Stimulated activated CD4-positive, alpha-beta T cell treated with anti-CD3 and anti-CD28 coated beads, TNF-alpha, amount 100 ng/mL, for 4 hours (primary cell): ENCODE measurements at regions not wholly inside any gene's neighbourhood (a gene's known extent, or its start where the extent isn't known, plus 50 kb on each side); places are given as distances from the start of the nearest gene placed in this dataset.
"Not testable (repeated sequence)": the region's sequence is repeated elsewhere in the genome, so short reads cannot be mapped to it uniquely, and the experiment has no call there.

Source experiments
- DNase-seq, 3 experiments: peaks; one replicate each; pipeline ENCODE4 v3.0.0-alpha.2; 2020; ENCODE audit warnings: low read depth in 3 of 3

- no peak for DNase-seq
Observed at GRCh38 chr10:21057436-21057835, 160.3 kb upstream of the NEBL start.

GRCh38 chr10:21056461-21056860 is 159.3 kb upstream of the NEBL start:
- DNase-seq, result no peak

GRCh38 chr10:21055339-21056135 is 158.4 kb upstream of the NEBL start:
- DNase-seq, result no peak

GRCh38 chr10:21053953-21054690 is 157.0 kb upstream of the NEBL start:
- DNase-seq, result no peak

- DNase-seq, result no peak
Observed at GRCh38 chr10:21052709-21053104, 155.6 kb upstream of the NEBL start.

GRCh38 chr10:21052072-21052708 is 155.1 kb upstream of the NEBL start:
- no peak for DNase-seq

- DNase-seq, result no peak
Observed at GRCh38 chr10:21049482-21049881, 152.4 kb upstream of the NEBL start.

- DNase-seq, result no peak
Observed at GRCh38 chr10:21048068-21048467, 151.0 kb upstream of the NEBL start.

- no peak for DNase-seq
Observed at GRCh38 chr10:21047511-21047910, 150.4 kb upstream of the NEBL start.

- no peak for DNase-seq
Observed at GRCh38 chr10:21047096-21047495, 150.0 kb upstream of the NEBL start.

GRCh38 chr10:21043044-21043443 is 145.9 kb upstream of the NEBL start:
- DNase-seq, result no peak

GRCh38 chr10:21042536-21042935 is 145.4 kb upstream of the NEBL start:
- no peak for DNase-seq

GRCh38 chr10:21041763-21042458 is 144.8 kb upstream of the NEBL start:
- DNase-seq, result no peak

- no peak for DNase-seq
Observed at GRCh38 chr10:21039721-21040120, 142.6 kb upstream of the NEBL start.

GRCh38 chr10:21036757-21037156 is 139.6 kb upstream of the NEBL start:
- DNase-seq, result no peak

GRCh38 chr10:21034770-21035169 is 137.7 kb upstream of the NEBL start:
- DNase-seq, result not testable (repeated sequence)

- no peak for DNase-seq
Observed at GRCh38 chr10:21034241-21034640, 137.1 kb upstream of the NEBL start.

- DNase-seq, result no peak
Observed at GRCh38 chr10:21032587-21033319, 135.6 kb upstream of the NEBL start.

- no peak for DNase-seq
Observed at GRCh38 chr10:21031232-21031795, 134.2 kb upstream of the NEBL start.

GRCh38 chr10:21030091-21030490 is 133.0 kb upstream of the NEBL start:
- DNase-seq, result no peak

GRCh38 chr10:21022821-21023220 is 125.7 kb upstream of the NEBL start:
- DNase-seq, result no peak
